Calu3 (cell line): ENCODE measurements at regions not wholly inside any gene's neighbourhood (a gene's known extent, or its start where the extent isn't known, plus 50 kb on each side); places are given as distances from the start of the nearest gene placed in this dataset.
"Not testable (repeated sequence)": the region's sequence is repeated elsewhere in the genome, so short reads cannot be mapped to it uniquely, and the experiment has no call there.

Source experiments
- BruUV-seq: library from RNA; stranded (reverse); fragments of 400-500 nt; replicated peaks from 2 replicates; lab custom pipeline; 2021; lab: Mats Ljungman, UMichigan
- CTCF ChIA-PET: fragments of 300-600 bp; sonication (Branson Sonifier 250); formaldehyde crosslinking; loops from one replicate; lab custom pipeline; 2022; ENCODE audit warnings: antibody characterized with exemption; lab: Charles Lee
- DNase-seq: peaks from one replicate; pipeline ENCODE4 v3.0.0; 2022
- H3K27ac Mint-ChIP-seq: one replicate; pipeline ENCODE4 v1.8.0; 2022; ENCODE audit warnings: mixed read lengths; ENCODE audit not compliant: unreplicated experiment
- H3K27me3 Mint-ChIP-seq: one replicate; pipeline ENCODE4 v1.8.0; 2022; ENCODE audit warnings: mixed read lengths; ENCODE audit not compliant: unreplicated experiment
- H3K36me3 Mint-ChIP-seq: one replicate; pipeline ENCODE4 v1.8.0; 2022; ENCODE audit warnings: mild to moderate bottlenecking, moderate library complexity, mixed read lengths; ENCODE audit not compliant: insufficient read depth, unreplicated experiment
- H3K4me1 Mint-ChIP-seq: one replicate; pipeline ENCODE4 v1.8.0; 2022; ENCODE audit warnings: mild to moderate bottlenecking, low read depth, mixed read lengths; ENCODE audit not compliant: unreplicated experiment
- H3K4me3 Mint-ChIP-seq: one replicate; pipeline ENCODE4 v1.8.0; 2022; ENCODE audit warnings: mild to moderate bottlenecking, low read depth, moderate library complexity, mixed read lengths; ENCODE audit not compliant: unreplicated experiment
- H3K9me3 Mint-ChIP-seq: one replicate; pipeline ENCODE4 v1.8.0; 2022; ENCODE audit warnings: low read depth, mixed read lengths; ENCODE audit not compliant: unreplicated experiment
- intact Hi-C: fragments of 100-400 bp; cut with micrococcal nuclease; formaldehyde crosslinking; loops from one replicate; pipeline ENCODE4 v1.10.0; 2022; ENCODE audit not compliant: unreplicated experiment
- TF ChIP-seq, protein P1 (sequence below): fragments of 200-600 bp; IDR thresholded peaks from one replicate; pipeline ENCODE4 v1.8.0; 2022; ENCODE audit warnings: antibody characterized with exemption; ENCODE audit not compliant: unreplicated experiment

GRCh38 chr2:429142-429541 lies 141.3 kb upstream of the ALKAL2 start:
- BruUV-seq: no TSS peak
- Mint-ChIP-seq H3K4me1 (no peaks in the 10 kb centered on the region), H3K4me3 (no peak overlapping the region), H3K36me3 (no peaks in the 10 kb centered on the region), H3K27me3 (no peaks in the 10 kb centered on the region), H3K9me3 (peaks cover 6% of the 10 kb centered on the region), H3K27ac (no peak overlapping the region)
- intact Hi-C loops: no loop called here
- DNase-seq: no peak
- CTCF ChIA-PET: no interaction called here
- TF ChIP-seq, protein P1, sequence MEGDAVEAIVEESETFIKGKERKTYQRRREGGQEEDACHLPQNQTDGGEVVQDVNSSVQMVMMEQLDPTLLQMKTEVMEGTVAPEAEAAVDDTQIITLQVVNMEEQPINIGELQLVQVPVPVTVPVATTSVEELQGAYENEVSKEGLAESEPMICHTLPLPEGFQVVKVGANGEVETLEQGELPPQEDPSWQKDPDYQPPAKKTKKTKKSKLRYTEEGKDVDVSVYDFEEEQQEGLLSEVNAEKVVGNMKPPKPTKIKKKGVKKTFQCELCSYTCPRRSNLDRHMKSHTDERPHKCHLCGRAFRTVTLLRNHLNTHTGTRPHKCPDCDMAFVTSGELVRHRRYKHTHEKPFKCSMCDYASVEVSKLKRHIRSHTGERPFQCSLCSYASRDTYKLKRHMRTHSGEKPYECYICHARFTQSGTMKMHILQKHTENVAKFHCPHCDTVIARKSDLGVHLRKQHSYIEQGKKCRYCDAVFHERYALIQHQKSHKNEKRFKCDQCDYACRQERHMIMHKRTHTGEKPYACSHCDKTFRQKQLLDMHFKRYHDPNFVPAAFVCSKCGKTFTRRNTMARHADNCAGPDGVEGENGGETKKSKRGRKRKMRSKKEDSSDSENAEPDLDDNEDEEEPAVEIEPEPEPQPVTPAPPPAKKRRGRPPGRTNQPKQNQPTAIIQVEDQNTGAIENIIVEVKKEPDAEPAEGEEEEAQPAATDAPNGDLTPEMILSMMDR: no peak

DNA sequence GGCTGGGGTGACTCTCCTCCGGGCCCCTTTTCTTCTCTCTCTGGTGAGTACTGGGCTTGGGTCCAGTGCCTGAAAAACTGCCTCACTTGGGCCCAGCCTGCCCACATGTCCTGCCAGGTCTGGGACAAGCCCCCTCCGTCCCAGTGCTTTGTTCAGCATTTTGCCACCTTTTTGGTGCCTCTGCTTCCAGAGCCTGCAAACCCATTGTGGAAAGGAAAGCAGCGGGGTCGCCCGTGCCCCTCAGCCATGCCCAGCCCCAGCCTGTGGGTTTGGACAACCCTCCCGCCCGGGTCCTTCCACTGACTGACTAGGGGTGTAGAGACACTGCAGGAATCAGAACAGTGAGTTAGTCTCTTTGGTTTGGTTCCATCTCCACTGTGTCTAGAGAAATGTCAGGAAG lies 140.7 kb upstream of the ALKAL2 start:
- BruUV-seq: no TSS peak
- Mint-ChIP-seq H3K27ac (no peak overlapping the region), H3K9me3 (peaks cover 8% of the 10 kb centered on the region), H3K4me1 (no peaks in the 10 kb centered on the region), H3K4me3 (no peak overlapping the region), H3K27me3 (no peaks in the 10 kb centered on the region), H3K36me3 (no peaks in the 10 kb centered on the region)
- TF ChIP-seq, protein P1: no peak
- CTCF ChIA-PET: no interaction called here
- intact Hi-C loops: no loop called here
- no peak for DNase-seq

- BruUV-seq, H3K27me3 Mint-ChIP-seq, H3K27ac Mint-ChIP-seq, DNase-seq, H3K4me1 Mint-ChIP-seq, CTCF ChIA-PET, H3K9me3 Mint-ChIP-seq, H3K36me3 Mint-ChIP-seq, H3K4me3 Mint-ChIP-seq, intact Hi-C loops: not testable (repeated sequence)
These were observed 138.8 kb upstream of the ALKAL2 start for GRCh38 chr2:426696-427095.

GRCh38 chr2:425947-426346 lies 138.1 kb upstream of the ALKAL2 start:
- intact Hi-C loops: no loop called here
- Mint-ChIP-seq H3K27ac (no peak overlapping the region), H3K27me3 (no peaks in the 10 kb centered on the region), H3K36me3 (no peaks in the 10 kb centered on the region), H3K9me3 (peaks cover 10% of the 10 kb centered on the region), H3K4me1 (no peaks in the 10 kb centered on the region), H3K4me3 (no peak overlapping the region)
- no peak for DNase-seq
- TF ChIP-seq, protein P1: no peak
- BruUV-seq: no TSS peak
- CTCF ChIA-PET: no interaction called here

DNA sequence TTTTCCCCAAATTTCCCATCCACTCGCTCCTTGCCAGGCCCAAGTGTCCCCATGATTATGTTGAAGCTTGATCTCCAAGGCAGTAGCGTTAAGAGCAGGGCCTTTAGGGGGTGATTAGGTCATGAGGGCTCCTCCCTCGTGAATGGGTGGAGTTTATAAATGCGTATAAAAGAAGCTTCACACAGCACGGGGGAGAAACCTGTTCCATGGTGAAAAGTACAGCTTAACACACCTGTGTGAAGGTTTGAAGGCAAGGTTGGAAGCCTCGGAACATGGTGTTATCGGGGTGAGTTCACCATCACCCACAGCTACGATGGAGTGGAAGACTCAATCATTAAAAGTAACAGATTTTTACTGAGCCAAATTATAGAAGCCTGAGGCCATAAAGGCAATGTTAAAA lies 137.4 kb upstream of the ALKAL2 start:
- CTCF ChIA-PET: no interaction called here
- BruUV-seq: no TSS peak
- Mint-ChIP-seq H3K36me3 (no peaks in the 10 kb centered on the region), H3K4me3 (no peak overlapping the region), H3K27ac (no peak overlapping the region), H3K4me1 (no peaks in the 10 kb centered on the region), H3K27me3 (no peaks in the 10 kb centered on the region), H3K9me3 (peaks cover 10% of the 10 kb centered on the region)
- intact Hi-C loops: no loop called here
- TF ChIP-seq, protein P1: no peak
- no peak for DNase-seq
